Nephron progenitor cell (in vitro differentiated cells): ENCODE measurements at regions not wholly inside any gene's neighbourhood (a gene's known extent, or its start where the extent isn't known, plus 50 kb on each side); places are given as distances from the start of the nearest gene placed in this dataset.

Experiments
- DNase-seq: peaks from one replicate; pipeline ENCODE4 v3.0.0; 2021
- H3K27ac Mint-ChIP-seq: 2 replicates; pipeline ENCODE4 v1.8.0; 2021; ENCODE audit warnings: mild to moderate bottlenecking, moderate library complexity, mixed read lengths
- H3K27me3 Mint-ChIP-seq: 2 replicates; pipeline ENCODE4 v1.8.0; 2021; ENCODE audit warnings: mild to moderate bottlenecking, low read depth, mixed read lengths; ENCODE audit not compliant: poor library complexity
- H3K36me3 Mint-ChIP-seq: 2 replicates; pipeline ENCODE4 v1.8.0; 2021; ENCODE audit warnings: low read depth, mixed read lengths
- H3K4me1 Mint-ChIP-seq: 2 replicates; pipeline ENCODE4 v1.8.0; 2021; ENCODE audit warnings: mixed read lengths
- H3K4me3 Mint-ChIP-seq: 2 replicates; pipeline ENCODE4 v1.8.0; 2021; ENCODE audit warnings: mild to moderate bottlenecking, moderate library complexity, mixed read lengths
- H3K9me3 Mint-ChIP-seq: 2 replicates; pipeline ENCODE4 v1.8.0; 2021; ENCODE audit warnings: mild to moderate bottlenecking, moderate library complexity, mixed read lengths
- TF ChIP-seq, protein P1 (sequence below): fragments of 200-600 bp; sonication (generic); IDR thresholded peaks from 2 replicates; pipeline ENCODE4 v1.5.0; 2021; ENCODE audit warnings: antibody characterized with exemption

DNA sequence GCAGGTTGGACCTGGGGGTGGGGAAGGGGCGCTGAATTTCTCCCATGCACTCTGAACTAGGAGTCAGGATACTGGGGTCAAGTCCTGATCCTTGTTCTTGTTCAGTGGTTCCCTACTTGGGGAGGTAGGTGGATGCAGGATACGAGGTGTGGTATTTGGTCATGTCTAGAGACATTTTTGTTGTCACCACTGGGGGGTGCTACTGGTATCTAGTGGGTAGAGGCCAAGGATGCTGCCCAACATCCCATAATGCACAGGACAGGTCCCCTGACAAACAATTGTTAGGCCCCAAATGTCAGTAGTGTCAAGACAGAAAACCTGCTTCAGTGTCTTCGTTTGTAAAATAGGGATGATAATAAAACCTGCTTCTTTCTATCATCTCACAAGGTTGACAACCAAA is 259.0 kb upstream of the FOXD3 start:
- no peak for DNase-seq
- no peak overlapping the region for H3K27ac Mint-ChIP-seq
- H3K9me3 Mint-ChIP-seq: no peaks in the 10 kb centered on the region
- H3K27me3 Mint-ChIP-seq: no peaks in the 10 kb centered on the region
- H3K4me3 Mint-ChIP-seq: no peak overlapping the region
- no peaks in the 10 kb centered on the region for H3K4me1 Mint-ChIP-seq
- TF ChIP-seq, protein P1, sequence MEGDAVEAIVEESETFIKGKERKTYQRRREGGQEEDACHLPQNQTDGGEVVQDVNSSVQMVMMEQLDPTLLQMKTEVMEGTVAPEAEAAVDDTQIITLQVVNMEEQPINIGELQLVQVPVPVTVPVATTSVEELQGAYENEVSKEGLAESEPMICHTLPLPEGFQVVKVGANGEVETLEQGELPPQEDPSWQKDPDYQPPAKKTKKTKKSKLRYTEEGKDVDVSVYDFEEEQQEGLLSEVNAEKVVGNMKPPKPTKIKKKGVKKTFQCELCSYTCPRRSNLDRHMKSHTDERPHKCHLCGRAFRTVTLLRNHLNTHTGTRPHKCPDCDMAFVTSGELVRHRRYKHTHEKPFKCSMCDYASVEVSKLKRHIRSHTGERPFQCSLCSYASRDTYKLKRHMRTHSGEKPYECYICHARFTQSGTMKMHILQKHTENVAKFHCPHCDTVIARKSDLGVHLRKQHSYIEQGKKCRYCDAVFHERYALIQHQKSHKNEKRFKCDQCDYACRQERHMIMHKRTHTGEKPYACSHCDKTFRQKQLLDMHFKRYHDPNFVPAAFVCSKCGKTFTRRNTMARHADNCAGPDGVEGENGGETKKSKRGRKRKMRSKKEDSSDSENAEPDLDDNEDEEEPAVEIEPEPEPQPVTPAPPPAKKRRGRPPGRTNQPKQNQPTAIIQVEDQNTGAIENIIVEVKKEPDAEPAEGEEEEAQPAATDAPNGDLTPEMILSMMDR: no peak
- H3K36me3 Mint-ChIP-seq: no peaks in the 10 kb centered on the region

DNA sequence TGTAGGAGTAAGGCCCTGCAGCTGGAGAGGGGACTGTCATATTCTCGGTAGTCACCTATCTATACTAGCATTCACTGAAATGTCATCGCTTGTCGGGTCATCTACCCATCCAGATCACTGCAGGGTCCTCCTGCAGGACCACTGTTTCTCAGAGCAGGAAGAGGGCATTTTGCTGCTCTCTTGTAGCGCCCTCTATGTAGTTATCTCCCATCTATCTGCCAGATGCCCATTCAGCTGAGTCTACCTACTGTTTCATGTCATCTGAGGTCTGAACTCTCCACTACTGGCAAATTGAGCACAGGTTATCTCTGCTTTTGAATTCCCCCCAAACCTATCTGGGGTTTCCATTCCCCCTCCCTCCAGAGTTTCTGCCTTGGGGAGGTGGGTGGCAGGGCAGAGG is 258.2 kb upstream of the FOXD3 start:
- Mint-ChIP-seq H3K27ac (no peak overlapping the region), H3K4me3 (no peak overlapping the region), H3K9me3 (no peaks in the 10 kb centered on the region), H3K27me3 (peaks cover 4% of the 10 kb centered on the region), H3K36me3 (no peaks in the 10 kb centered on the region), H3K4me1 (no peaks in the 10 kb centered on the region)
- no peak for DNase-seq
- TF ChIP-seq, protein P1: no peak

DNA sequence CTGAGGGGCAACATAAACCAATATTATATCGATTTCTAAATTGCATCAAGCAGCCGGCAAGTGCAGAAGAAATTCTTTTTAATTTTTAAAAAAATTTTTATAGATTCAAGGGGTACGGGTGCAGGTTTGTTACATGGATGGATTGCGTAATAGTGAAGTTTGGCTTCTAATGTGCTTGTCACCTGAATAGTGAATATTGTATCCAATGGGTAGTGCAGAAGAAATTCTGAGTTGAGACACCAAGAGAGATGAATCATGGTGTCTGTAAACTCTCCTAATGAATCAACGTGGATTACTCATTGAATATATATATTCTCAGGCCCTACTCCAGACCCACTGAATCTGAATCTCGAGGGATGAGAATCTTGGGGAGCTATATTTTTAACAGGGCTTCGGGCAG is 253.7 kb upstream of the FOXD3 start:
- Mint-ChIP-seq H3K4me1 (peaks cover 7% of the 10 kb centered on the region), H3K9me3 (no peaks in the 10 kb centered on the region), H3K27ac (no peak overlapping the region), H3K4me3 (no peak overlapping the region), H3K36me3 (no peaks in the 10 kb centered on the region), H3K27me3 (peaks cover 14% of the 10 kb centered on the region)
- TF ChIP-seq, protein P1: no peak
- no peak for DNase-seq

DNA sequence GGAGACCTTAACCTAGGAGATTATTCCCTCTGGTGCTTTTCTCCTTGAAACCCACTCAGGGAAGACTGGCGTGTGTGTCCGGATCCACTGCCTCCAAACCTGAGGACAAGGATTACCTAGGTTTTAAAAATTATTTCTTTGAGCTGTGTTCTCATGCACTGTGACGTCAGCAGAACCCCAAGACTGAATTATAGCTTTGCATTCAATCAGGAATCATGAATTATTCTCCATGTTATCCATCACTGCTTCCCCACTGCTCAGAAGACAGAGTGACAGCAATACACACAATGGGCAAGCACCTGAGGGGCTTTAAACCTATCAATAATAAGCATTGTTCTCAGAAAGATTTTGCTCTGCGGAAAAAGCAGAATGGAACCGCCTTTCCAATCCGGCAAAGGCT is 253.2 kb upstream of the FOXD3 start:
- TF ChIP-seq, protein P1: no peak
- peaks cover 9% of the 10 kb centered on the region for H3K4me1 Mint-ChIP-seq
- no peak overlapping the region for H3K4me3 Mint-ChIP-seq
- H3K36me3 Mint-ChIP-seq: no peaks in the 10 kb centered on the region
- no peaks in the 10 kb centered on the region for H3K9me3 Mint-ChIP-seq
- H3K27ac Mint-ChIP-seq: no peak overlapping the region
- peaks cover 17% of the 10 kb centered on the region for H3K27me3 Mint-ChIP-seq
- no peak for DNase-seq

DNA sequence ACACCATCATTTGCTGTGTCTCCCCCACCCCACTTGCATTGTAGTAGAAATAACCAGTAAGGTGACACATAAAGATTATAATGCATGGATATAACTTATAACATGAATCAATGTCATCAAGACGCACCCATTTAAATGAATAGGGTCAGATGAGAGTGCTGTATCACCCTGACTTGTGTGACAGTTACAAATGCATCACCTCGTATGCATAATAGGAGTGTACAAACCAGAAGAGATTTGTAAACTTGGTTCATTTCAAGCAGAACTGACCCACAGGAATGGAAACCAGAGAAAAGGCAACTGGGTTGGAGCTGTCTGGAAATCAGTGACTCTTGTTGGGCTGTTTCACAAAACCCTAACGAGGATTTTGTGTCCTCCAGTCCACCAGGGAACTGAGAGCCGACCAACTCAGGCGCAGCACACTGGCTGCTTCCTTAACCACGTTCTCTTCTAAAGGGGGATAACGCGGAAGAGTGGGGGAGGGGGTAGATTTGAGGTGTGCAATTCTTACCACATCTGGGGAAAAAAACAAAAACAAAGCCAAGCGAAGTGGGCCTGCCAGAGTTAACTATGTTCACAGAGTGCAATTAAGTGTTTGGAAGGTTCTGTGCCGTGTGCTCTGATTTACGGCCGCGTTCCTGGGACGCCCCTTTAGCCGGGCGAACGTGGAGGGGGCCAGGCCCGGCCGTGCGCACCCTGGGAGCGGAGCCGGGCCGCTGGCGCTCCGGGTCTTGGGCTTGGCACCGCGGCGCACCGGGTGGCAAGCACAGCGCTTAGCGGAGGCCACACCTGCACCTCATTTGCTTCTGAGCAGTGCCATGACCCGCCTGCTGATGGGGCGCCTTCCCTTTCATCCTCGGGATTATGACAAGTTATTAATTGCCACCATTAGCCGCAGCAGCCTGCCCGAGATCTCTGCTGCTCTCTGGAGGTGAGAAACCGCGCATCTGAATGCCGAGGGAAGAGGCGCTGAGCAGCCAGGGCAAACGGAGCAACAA is 248.8 kb upstream of the FOXD3 start:
- Mint-ChIP-seq H3K27me3 (peaks cover 28% of the 10 kb centered on the region), H3K4me1 (peaks cover 9% of the 10 kb centered on the region), H3K9me3 (peaks cover 5% of the 10 kb centered on the region), H3K4me3 (peak overlapping the region; percentile 41), H3K27ac (no peak overlapping the region), H3K36me3 (no peaks in the 10 kb centered on the region)
- no peak for DNase-seq
- TF ChIP-seq, protein P1: no peak

DNA sequence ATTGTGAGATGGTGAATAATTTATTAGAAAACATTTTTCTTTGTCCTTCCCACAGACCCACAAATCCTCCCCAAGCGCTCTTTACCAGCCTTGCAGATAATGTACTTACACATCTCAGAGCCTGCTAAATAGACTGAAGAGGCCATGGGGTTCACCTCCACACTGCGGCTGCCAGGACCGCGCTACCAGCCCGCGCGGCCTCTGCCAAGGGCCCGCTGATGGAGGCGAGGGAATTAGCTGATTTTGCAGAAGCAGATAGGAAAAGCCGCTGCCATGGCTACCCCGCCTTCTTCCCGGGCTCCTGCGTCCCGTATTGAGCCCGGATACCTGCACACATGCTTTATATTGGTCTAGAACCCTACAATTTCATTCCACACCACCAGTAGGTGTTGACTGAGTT is 248.0 kb upstream of the FOXD3 start:
- H3K36me3 Mint-ChIP-seq: no peaks in the 10 kb centered on the region
- peaks cover 5% of the 10 kb centered on the region for H3K9me3 Mint-ChIP-seq
- no peak overlapping the region for H3K4me3 Mint-ChIP-seq
- no peak for DNase-seq
- peaks cover 9% of the 10 kb centered on the region for H3K4me1 Mint-ChIP-seq
- no peak overlapping the region for H3K27ac Mint-ChIP-seq
- H3K27me3 Mint-ChIP-seq: peaks cover 24% of the 10 kb centered on the region
- TF ChIP-seq, protein P1: no peak
